Lower leg skin (tissue), 3 donors: ENCODE measurements at regions not wholly inside any gene's neighbourhood (a gene's known extent, or its start where the extent isn't known, plus 50 kb on each side); places are given as distances from the start of the nearest gene placed in this dataset.

Experiments used
- POLR2A ChIP-seq, 2 donors: fragments of 450-650 bp; IDR thresholded peaks; one replicate each; pipeline ENCODE4 v1.6.1; 2016 to 2017; ENCODE audit warnings: antibody characterized with exemption in 2 of 2, mild to moderate bottlenecking in 1 of 2, moderate library complexity in 1 of 2
- TF ChIP-seq, protein P1 (sequence below), 3 donors: fragments of 450-650 bp; IDR thresholded peaks; one replicate each; pipeline ENCODE4 v1.5.1; 2016; ENCODE audit warnings: antibody characterized with exemption in 3 of 3, mild to moderate bottlenecking in 3 of 3, moderate library complexity in 2 of 3

DNA sequence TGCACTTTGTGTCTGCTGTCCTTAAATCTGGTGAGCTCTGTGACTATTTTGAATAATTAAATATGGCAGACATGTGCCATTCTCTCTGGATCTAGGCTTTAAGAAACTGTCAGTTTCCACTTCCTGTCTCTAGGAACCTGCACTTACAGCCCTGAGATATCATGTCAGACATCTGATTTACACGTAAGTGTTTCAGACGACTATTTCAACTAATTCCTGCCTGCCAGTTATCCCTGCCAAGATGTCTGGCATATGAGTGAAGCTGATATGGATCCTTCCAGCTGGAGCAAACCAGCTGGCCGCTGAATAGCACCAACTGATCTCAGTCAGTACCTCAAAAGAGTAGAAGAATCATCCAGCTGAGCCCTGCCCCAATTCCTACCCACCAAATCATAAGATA lies 362.2 kb upstream of the SMIM30 start:
- TF ChIP-seq, protein P1, sequence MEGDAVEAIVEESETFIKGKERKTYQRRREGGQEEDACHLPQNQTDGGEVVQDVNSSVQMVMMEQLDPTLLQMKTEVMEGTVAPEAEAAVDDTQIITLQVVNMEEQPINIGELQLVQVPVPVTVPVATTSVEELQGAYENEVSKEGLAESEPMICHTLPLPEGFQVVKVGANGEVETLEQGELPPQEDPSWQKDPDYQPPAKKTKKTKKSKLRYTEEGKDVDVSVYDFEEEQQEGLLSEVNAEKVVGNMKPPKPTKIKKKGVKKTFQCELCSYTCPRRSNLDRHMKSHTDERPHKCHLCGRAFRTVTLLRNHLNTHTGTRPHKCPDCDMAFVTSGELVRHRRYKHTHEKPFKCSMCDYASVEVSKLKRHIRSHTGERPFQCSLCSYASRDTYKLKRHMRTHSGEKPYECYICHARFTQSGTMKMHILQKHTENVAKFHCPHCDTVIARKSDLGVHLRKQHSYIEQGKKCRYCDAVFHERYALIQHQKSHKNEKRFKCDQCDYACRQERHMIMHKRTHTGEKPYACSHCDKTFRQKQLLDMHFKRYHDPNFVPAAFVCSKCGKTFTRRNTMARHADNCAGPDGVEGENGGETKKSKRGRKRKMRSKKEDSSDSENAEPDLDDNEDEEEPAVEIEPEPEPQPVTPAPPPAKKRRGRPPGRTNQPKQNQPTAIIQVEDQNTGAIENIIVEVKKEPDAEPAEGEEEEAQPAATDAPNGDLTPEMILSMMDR (IDR thresholded peaks at IDR 0.05): no peak
- TF ChIP-seq POLR2A (IDR thresholded peaks at IDR 0.05): no peak
